Fibroblast of lung (primary cell): ENCODE measurements at regions not wholly inside any gene's neighbourhood (a gene's known extent, or its start where the extent isn't known, plus 50 kb on each side); places are given as distances from the start of the nearest gene placed in this dataset.

ENCODE experiments used
- DNase-seq, 2 donors: peaks; one replicate each; pipeline versions ENCODE4 v3.0.0 to v3.0.0-alpha.2; 2010; ENCODE audit warnings: low read depth in 2 of 2
- H2AFZ ChIP-seq: 2 replicates; pipeline ENCODE4 v1.5.1; 2012; ENCODE audit warnings: low read length, control low read depth, inconsistent platforms
- H3K27ac ChIP-seq: 2 replicates; pipeline ENCODE4 v1.5.1; 2011; ENCODE audit warnings: low read length, control low read depth; ENCODE audit not compliant: insufficient read depth
- H3K27me3 ChIP-seq: 2 replicates; pipeline ENCODE4 v1.5.1; 2011; ENCODE audit warnings: mild to moderate bottlenecking, low read length; ENCODE audit not compliant: control insufficient read depth, insufficient read depth
- H3K36me3 ChIP-seq: 2 replicates; pipeline ENCODE4 v1.5.1; 2011; ENCODE audit warnings: low read length; ENCODE audit not compliant: control insufficient read depth, insufficient read depth
- H3K4me1 ChIP-seq: 2 replicates; pipeline ENCODE4 v1.5.1; 2011; ENCODE audit warnings: low read length; ENCODE audit not compliant: control insufficient read depth, insufficient read depth; ENCODE audit errors: extremely low read depth
- H3K4me2 ChIP-seq: 2 replicates; pipeline ENCODE4 v1.5.1; 2011; ENCODE audit warnings: low read length, control low read depth; ENCODE audit not compliant: insufficient read depth; ENCODE audit errors: extremely low read depth
- H3K4me3 ChIP-seq, 4 experiments: fragments of 200-600 bp in 1 of 4; sonication (generic) in 1 of 4; replicated peaks in 1 of 4; 2 replicates each; pipeline ENCODE4 v1.5.1; 2011 to 2016; ENCODE audit warnings: low read length in 4 of 4, low read depth in 3 of 4, mild to moderate bottlenecking in 3 of 4, control low read depth in 2 of 4, inconsistent platforms in 1 of 4, mixed read lengths in 1 of 4; ENCODE audit not compliant: insufficient read depth in 1 of 4; ENCODE audit errors: control extremely low read depth in 1 of 4
- H3K79me2 ChIP-seq: 2 replicates; pipeline ENCODE4 v1.5.1; 2012; ENCODE audit warnings: mild to moderate bottlenecking, low read length, inconsistent platforms; ENCODE audit not compliant: control insufficient read depth, insufficient read depth
- H3K9ac ChIP-seq: 2 replicates; pipeline ENCODE4 v1.5.1; 2011; ENCODE audit warnings: mild to moderate bottlenecking, low read length, control low read depth; ENCODE audit not compliant: insufficient read depth
- H3K9me3 ChIP-seq: 2 replicates; pipeline ENCODE4 v1.5.1; 2012; ENCODE audit warnings: low read depth, low read length; ENCODE audit not compliant: control insufficient read depth, insufficient read depth
- H4K20me1 ChIP-seq: 2 replicates; pipeline ENCODE4 v1.5.1; 2011; ENCODE audit warnings: low read length; ENCODE audit not compliant: control insufficient read depth, insufficient read depth; ENCODE audit errors: extremely low read depth
- EZH2 ChIP-seq: IDR thresholded peaks from 2 replicates; pipeline ENCODE4 v1.5.1; 2012; ENCODE audit warnings: low read length, control low read depth, mild to moderate bottlenecking; ENCODE audit errors: missing control alignments
- TF ChIP-seq, protein P1 (sequence below), 2 donors: IDR thresholded peaks in 1 of 2; conservative IDR thresholded peaks in 1 of 2; 1 replicate in 1 of 2; 2 replicates in 1 of 2; pipeline ENCODE4 v1.5.1; 2011 to 2012; ENCODE audit warnings: low read length in 2 of 2, control low read depth in 1 of 2, inconsistent platforms in 1 of 2, low read depth in 1 of 2, mild to moderate bottlenecking in 1 of 2

DNA sequence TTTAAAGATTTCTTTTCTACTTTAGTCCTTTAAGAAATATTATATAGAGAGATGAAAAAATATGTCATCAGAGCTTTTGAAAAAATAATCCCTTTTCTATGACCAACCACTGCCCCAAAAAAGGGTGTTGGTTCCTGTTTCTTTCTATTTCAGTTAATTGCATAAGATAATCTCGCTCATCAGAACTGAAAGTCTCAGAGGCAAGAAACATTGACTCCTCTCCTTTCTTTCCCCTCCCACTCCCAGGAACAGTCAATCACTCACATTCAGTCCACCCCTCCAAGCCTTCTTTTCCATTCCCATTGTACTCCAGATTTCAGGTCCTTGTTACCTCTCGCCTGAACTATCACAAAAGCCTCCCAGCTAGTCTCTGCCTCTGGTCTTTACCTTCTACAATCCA, 153.7 kb upstream of the ABI3BP start:
- Histone ChIP-seq H3K79me2 (no peaks in the 10 kb centered on the region), H3K9me3 (no peaks in the 10 kb centered on the region), H3K27me3 (no peaks in the 10 kb centered on the region), H3K4me2 (no peak overlapping the region), H3K4me1 (no peaks in the 10 kb centered on the region), H3K4me3 (no peak overlapping the region), H4K20me1 (no peaks in the 10 kb centered on the region), H3K9ac (no peak overlapping the region), H3K36me3 (no peaks in the 10 kb centered on the region), H2AFZ (no peak overlapping the region), H3K27ac (no peak overlapping the region)
- peak in 1 of 2 donors; percentile 65 for DNase-seq
- TF ChIP-seq, protein P1, sequence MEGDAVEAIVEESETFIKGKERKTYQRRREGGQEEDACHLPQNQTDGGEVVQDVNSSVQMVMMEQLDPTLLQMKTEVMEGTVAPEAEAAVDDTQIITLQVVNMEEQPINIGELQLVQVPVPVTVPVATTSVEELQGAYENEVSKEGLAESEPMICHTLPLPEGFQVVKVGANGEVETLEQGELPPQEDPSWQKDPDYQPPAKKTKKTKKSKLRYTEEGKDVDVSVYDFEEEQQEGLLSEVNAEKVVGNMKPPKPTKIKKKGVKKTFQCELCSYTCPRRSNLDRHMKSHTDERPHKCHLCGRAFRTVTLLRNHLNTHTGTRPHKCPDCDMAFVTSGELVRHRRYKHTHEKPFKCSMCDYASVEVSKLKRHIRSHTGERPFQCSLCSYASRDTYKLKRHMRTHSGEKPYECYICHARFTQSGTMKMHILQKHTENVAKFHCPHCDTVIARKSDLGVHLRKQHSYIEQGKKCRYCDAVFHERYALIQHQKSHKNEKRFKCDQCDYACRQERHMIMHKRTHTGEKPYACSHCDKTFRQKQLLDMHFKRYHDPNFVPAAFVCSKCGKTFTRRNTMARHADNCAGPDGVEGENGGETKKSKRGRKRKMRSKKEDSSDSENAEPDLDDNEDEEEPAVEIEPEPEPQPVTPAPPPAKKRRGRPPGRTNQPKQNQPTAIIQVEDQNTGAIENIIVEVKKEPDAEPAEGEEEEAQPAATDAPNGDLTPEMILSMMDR (conservative IDR thresholded peaks at IDR 0.05 in 1 of 2, IDR thresholded peaks at IDR 0.05 in 1 of 2; ENCODE audit: low read depth in 1 of 2, low read length in 2 of 2): no peak

GRCh38 chr3:101144105-101144504, 150.9 kb upstream of the ABI3BP start:
- H3K9ac ChIP-seq: no peak overlapping the region
- H2AFZ ChIP-seq: no peak overlapping the region
- TF ChIP-seq, protein P1 (conservative IDR thresholded peaks at IDR 0.05 in 1 of 2, IDR thresholded peaks at IDR 0.05 in 1 of 2; ENCODE audit: low read depth in 1 of 2, low read length in 2 of 2): no peak
- no peak for TF ChIP-seq EZH2
- H3K36me3 ChIP-seq: no peaks in the 10 kb centered on the region
- H4K20me1 ChIP-seq: no peaks in the 10 kb centered on the region
- no peak overlapping the region for H3K4me3 ChIP-seq
- H3K27ac ChIP-seq: no peak overlapping the region
- H3K4me1 ChIP-seq: no peaks in the 10 kb centered on the region
- no peaks in the 10 kb centered on the region for H3K79me2 ChIP-seq
- H3K4me2 ChIP-seq: no peak overlapping the region
- DNase-seq: no peak
- no peaks in the 10 kb centered on the region for H3K27me3 ChIP-seq
- H3K9me3 ChIP-seq: no peaks in the 10 kb centered on the region

- no peak overlapping the region for H3K4me3 ChIP-seq
- no peaks in the 10 kb centered on the region for H4K20me1 ChIP-seq
- no peak overlapping the region for H3K27ac ChIP-seq
- no peaks in the 10 kb centered on the region for H3K36me3 ChIP-seq
- H3K27me3 ChIP-seq: no peaks in the 10 kb centered on the region
- H2AFZ ChIP-seq: no peak overlapping the region
- H3K9me3 ChIP-seq: no peaks in the 10 kb centered on the region
- no peak for DNase-seq
- TF ChIP-seq, protein P1 (conservative IDR thresholded peaks at IDR 0.05 in 1 of 2, IDR thresholded peaks at IDR 0.05 in 1 of 2; ENCODE audit: low read depth in 1 of 2, low read length in 2 of 2): no peak
- TF ChIP-seq EZH2: no peak
- H3K79me2 ChIP-seq: no peaks in the 10 kb centered on the region
- no peaks in the 10 kb centered on the region for H3K4me1 ChIP-seq
- no peak overlapping the region for H3K4me2 ChIP-seq
- no peak overlapping the region for H3K9ac ChIP-seq
Observed at GRCh38 chr3:101143012-101143411, 149.8 kb upstream of the ABI3BP start.
